Transverse colon (tissue), 4 donors: ENCODE measurements at regions not wholly inside any gene's neighbourhood (a gene's known extent, or its start where the extent isn't known, plus 50 kb on each side); places are given as distances from the start of the nearest gene placed in this dataset.
"Not testable (repeated sequence)": the region's sequence is repeated elsewhere in the genome, so short reads cannot be mapped to it uniquely, and the experiment has no call there.

Source experiments
- CTCF ChIP-seq, 5 experiments: fragments of 200-600 bp in 3 of 5; fragments of 450-650 bp in 2 of 5; sonication (generic) in 3 of 5; IDR thresholded peaks; 1 replicate in 2 of 5; 2 replicates in 3 of 5; pipeline ENCODE4 v1.5.1; 2016 to 2017; ENCODE audit warnings: antibody characterized with exemption in 5 of 5, inconsistent platforms in 3 of 5, mild to moderate bottlenecking in 2 of 5, moderate library complexity in 1 of 5
- EP300 ChIP-seq: sonication (generic); formaldehyde crosslinking; IDR thresholded peaks from one replicate; pipeline ENCODE4 v1.6.1; 2017; ENCODE audit warnings: antibody characterized with exemption, low read depth
- POLR2A ChIP-seq: fragments of 450-650 bp; IDR thresholded peaks from one replicate; pipeline ENCODE4 v1.6.1; 2016; ENCODE audit warnings: antibody characterized with exemption, mild to moderate bottlenecking, moderate library complexity
- POLR2AphosphoS5 ChIP-seq, 3 donors: sonication (generic); formaldehyde crosslinking; IDR thresholded peaks; one replicate each; pipeline ENCODE4 v1.6.1; 2016; ENCODE audit warnings: antibody characterized with exemption in 3 of 3

DNA sequence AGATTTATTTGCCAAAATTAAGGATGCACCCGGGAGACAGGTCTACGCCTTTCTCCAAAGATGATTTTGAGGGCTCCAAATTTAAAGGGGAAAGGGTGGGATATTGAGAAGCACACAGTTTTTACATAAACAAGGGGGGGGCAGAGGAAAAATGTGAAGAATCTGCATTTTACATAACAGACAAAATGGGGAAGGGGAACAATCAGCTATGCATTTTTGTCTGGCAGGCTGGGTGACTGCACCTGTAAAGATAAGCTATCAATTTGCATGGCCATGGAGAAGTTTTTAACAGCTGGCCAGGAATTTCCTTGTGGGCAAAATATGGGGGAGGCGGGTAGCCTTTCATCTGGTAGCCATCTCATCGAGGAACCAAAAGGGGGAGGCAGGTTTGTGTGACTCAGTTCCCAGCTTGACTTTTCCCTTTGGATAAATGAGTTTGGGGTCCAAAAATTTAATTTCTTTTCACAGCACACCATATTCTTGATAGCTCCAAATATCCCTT lies 331.3 kb downstream of the PCDH11X start:
- not testable (repeated sequence) for TF ChIP-seq CTCF (IDR thresholded peaks at IDR 0.05); EP300; POLR2AphosphoS5 (IDR thresholded peaks at IDR 0.05); POLR2A
